Bronchial epithelial cell (primary cell): ENCODE measurements at regions not wholly inside any gene's neighbourhood (a gene's known extent, or its start where the extent isn't known, plus 50 kb on each side); places are given as distances from the start of the nearest gene placed in this dataset.
"Not testable (repeated sequence)": the region's sequence is repeated elsewhere in the genome, so short reads cannot be mapped to it uniquely, and the experiment has no call there.

ENCODE experiments used
- DNase-seq: peaks from one replicate; pipeline ENCODE4 v3.0.0-alpha.2; 2010; ENCODE audit warnings: low read depth
- FAIRE-seq: peaks from 2 replicates; lab custom pipeline; 2011; peaks lifted over from hg19 to GRCh38; lab: Jason Lieb, UNC
- H3K27me3 ChIP-seq: 2 replicates; pipeline ENCODE4 v1.5.1; 2011; ENCODE audit warnings: low read length; ENCODE audit not compliant: control insufficient read depth, insufficient read depth
- H3K36me3 ChIP-seq: 2 replicates; pipeline ENCODE4 v1.5.1; 2011; ENCODE audit warnings: low read length; ENCODE audit not compliant: control insufficient read depth, insufficient read depth
- H3K4me3 ChIP-seq: 2 replicates; pipeline ENCODE4 v1.5.1; 2011; ENCODE audit warnings: mild to moderate bottlenecking, low read depth, low read length, control low read depth
- CTCF ChIP-seq: IDR thresholded peaks from 2 replicates; pipeline ENCODE4 v1.5.1; 2011; ENCODE audit warnings: mild to moderate bottlenecking, moderate library complexity, low read length, control low read depth, inconsistent platforms; ENCODE audit not compliant: insufficient read depth, severe bottlenecking

DNA sequence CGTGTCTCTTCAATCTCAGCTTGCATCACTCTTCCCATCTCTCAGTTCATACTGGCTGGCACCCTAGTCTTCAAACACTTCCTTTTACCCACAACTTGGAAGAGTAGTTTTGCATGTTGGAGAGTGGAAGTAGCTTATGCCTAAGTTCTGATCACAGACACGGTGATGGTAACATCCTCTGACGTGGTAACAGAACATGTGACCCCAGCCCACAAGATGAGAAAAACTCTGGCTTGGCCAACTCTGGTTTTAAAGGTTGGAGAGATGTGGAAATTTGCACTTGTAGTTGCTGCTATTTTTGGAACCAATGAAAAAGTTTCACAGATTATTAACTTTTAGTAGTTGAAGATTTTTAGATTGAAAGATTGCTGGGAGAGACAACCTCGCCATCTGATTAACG, 155.4 kb upstream of the SLC35G4 start:
- H3K36me3 ChIP-seq = no peaks in the 10 kb centered on the region
- H3K27me3 ChIP-seq = no peaks in the 10 kb centered on the region
- no peak for TF ChIP-seq CTCF
- H3K4me3 ChIP-seq = no peak overlapping the region
- no peak for FAIRE-seq
- DNase-seq = no peak

DNA sequence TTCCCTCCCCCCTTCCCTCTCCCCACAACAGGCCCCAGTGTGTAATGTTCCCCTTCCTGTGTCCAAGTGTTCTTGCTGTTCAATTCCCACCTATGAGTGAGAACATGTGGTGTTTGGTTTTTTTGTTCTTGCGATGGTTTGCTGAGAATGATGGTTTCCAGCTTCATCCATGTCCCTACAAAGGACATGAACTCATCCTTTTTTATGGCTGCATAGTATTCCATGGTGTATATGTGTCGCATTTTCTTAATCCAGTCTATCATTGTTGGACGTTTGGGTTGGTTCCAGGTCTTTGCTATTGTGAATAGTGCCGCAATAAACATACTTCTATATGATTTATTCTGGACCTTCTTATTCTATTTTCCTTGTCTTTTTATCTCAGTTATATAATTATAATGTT, 165.2 kb upstream of the SLC35G4 start:
- not testable (repeated sequence) for H3K4me3 ChIP-seq, FAIRE-seq, DNase-seq, H3K27me3 ChIP-seq, H3K36me3 ChIP-seq

DNA sequence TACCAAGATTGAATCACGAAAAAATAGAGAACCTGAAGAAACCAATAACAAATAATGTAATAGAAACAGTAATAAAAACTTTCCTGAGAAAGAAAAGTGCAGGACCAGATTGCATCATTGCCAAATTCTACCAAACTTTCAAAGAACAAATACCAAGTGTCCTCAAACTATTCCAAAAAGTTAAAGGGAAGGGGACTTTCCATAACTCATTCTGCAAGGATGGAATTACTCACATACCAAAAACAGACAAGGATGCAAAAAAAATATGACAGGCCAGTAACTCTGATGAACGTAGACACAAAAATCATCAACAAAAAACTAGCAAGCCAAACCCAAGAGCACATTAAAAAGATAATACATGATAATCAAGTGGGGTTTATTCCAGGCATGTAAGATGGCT, 172.3 kb upstream of the SLC35G4 start:
- DNase-seq (no peak), FAIRE-seq (no peak)
- no peaks in the 10 kb centered on the region for H3K27me3 ChIP-seq
- H3K4me3 ChIP-seq = no peak overlapping the region
- TF ChIP-seq CTCF = no peak
- H3K36me3 ChIP-seq = no peaks in the 10 kb centered on the region

- TF ChIP-seq CTCF = no peak
- Histone ChIP-seq H3K4me3 (no peak overlapping the region), H3K36me3 (no peaks in the 10 kb centered on the region), H3K27me3 (no peaks in the 10 kb centered on the region)
- no peak for DNase-seq
- no peak for FAIRE-seq
Measured at GRCh38 chr18:11432360-11432811, 177.0 kb upstream of the SLC35G4 start.

GRCh38 chr18:11429876-11430275, 179.5 kb upstream of the SLC35G4 start:
- H3K4me3 ChIP-seq = no peak overlapping the region
- no peaks in the 10 kb centered on the region for H3K27me3 ChIP-seq
- FAIRE-seq (no peak), DNase-seq (no peak)
- TF ChIP-seq CTCF = no peak
- H3K36me3 ChIP-seq = no peaks in the 10 kb centered on the region

DNA sequence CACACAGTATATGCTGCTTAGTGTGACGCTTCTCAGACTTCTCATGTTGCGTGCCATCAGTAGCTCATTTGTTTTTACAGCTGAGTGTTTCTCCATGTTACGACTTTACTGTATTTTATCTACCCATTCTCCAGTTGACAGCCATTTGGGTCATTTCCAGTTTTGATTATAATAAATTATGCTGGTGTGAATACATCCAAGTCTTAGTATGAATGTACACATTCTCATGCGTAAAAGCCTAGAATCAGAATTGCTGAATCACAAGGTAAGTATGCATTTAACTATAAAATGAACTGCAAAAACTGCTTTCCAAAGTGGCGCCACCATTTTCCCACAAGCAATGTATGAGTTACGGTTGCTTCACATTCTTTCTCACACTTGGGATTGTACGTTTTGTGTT, 184.2 kb upstream of the SLC35G4 start:
- no peaks in the 10 kb centered on the region for H3K27me3 ChIP-seq
- no peaks in the 10 kb centered on the region for H3K36me3 ChIP-seq
- H3K4me3 ChIP-seq = no peak overlapping the region
- TF ChIP-seq CTCF = no peak
- FAIRE-seq (no peak), DNase-seq (no peak)
